ENCODE measurements at regions not wholly inside any gene's neighbourhood (a gene's known extent, or its start where the extent isn't known, plus 50 kb on each side); places are given as distances from the start of the nearest gene placed in this dataset.

DNA sequence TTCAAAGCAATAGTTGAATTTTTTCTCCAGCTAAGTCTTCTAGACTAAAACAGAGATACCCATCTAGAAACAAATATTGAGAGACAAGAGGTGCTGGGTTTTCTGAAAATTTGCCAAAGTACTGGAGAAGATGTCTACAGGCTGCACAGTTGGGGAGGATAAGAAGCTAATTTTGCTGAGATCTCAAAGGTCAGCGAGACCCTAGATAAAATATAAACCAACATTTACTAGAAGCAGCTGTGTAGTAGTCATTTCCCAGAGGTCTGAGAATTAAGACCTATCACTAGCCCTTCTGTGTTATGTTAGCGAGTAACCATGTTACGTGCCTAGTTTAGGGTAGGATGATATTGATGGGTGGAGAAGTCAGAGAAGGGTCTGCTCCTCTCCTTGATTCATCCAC lies 208.5 kb upstream of the TNC start:
- TF ChIP-seq, protein P1, sequence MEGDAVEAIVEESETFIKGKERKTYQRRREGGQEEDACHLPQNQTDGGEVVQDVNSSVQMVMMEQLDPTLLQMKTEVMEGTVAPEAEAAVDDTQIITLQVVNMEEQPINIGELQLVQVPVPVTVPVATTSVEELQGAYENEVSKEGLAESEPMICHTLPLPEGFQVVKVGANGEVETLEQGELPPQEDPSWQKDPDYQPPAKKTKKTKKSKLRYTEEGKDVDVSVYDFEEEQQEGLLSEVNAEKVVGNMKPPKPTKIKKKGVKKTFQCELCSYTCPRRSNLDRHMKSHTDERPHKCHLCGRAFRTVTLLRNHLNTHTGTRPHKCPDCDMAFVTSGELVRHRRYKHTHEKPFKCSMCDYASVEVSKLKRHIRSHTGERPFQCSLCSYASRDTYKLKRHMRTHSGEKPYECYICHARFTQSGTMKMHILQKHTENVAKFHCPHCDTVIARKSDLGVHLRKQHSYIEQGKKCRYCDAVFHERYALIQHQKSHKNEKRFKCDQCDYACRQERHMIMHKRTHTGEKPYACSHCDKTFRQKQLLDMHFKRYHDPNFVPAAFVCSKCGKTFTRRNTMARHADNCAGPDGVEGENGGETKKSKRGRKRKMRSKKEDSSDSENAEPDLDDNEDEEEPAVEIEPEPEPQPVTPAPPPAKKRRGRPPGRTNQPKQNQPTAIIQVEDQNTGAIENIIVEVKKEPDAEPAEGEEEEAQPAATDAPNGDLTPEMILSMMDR (IDR thresholded peaks at IDR 0.05; ENCODE audit: borderline replicate concordance, insufficient read depth, low read depth, low read length) = no peak
- H3K4me3 ChIP-seq (ENCODE audit: low read depth, low read length) = no peak overlapping the region

- H3K4me3 ChIP-seq (ENCODE audit: low read depth, low read length) = no peak overlapping the region
- TF ChIP-seq, protein P1 (IDR thresholded peaks at IDR 0.05; ENCODE audit: borderline replicate concordance, insufficient read depth, low read depth, low read length) = no peak
Measured at GRCh38 chr9:115327436-115328122, 209.6 kb upstream of the TNC start.

GRCh38 chr9:115328228-115328627 lies 210.3 kb upstream of the TNC start:
- TF ChIP-seq, protein P1 (IDR thresholded peaks at IDR 0.05; ENCODE audit: borderline replicate concordance, insufficient read depth, low read depth, low read length) = no peak
- no peak overlapping the region for H3K4me3 ChIP-seq (ENCODE audit: low read depth, low read length)

GRCh38 chr9:115328677-115329076 lies 210.7 kb upstream of the TNC start:
- TF ChIP-seq, protein P1 (IDR thresholded peaks at IDR 0.05; ENCODE audit: borderline replicate concordance, insufficient read depth, low read depth, low read length) = no peak
- H3K4me3 ChIP-seq (ENCODE audit: low read depth, low read length) = no peak overlapping the region

- TF ChIP-seq, protein P1 (IDR thresholded peaks at IDR 0.05; ENCODE audit: borderline replicate concordance, insufficient read depth, low read depth, low read length) = no peak
- no peak overlapping the region for H3K4me3 ChIP-seq (ENCODE audit: low read depth, low read length)
Measured at GRCh38 chr9:115333277-115334070, 215.5 kb upstream of the TNC start.

- H3K4me3 ChIP-seq (ENCODE audit: low read depth, low read length) = no peak overlapping the region
- TF ChIP-seq, protein P1 (IDR thresholded peaks at IDR 0.05; ENCODE audit: borderline replicate concordance, insufficient read depth, low read depth, low read length) = no peak
Measured at GRCh38 chr9:115335439-115335838, 217.5 kb upstream of the TNC start.

GRCh38 chr9:115340314-115340713 lies 222.4 kb upstream of the TNC start:
- TF ChIP-seq, protein P1 (IDR thresholded peaks at IDR 0.05; ENCODE audit: borderline replicate concordance, insufficient read depth, low read depth, low read length) = no peak
- no peak overlapping the region for H3K4me3 ChIP-seq (ENCODE audit: low read depth, low read length)
